LNCAP (cell line): ENCODE measurements at regions not wholly inside any gene's neighbourhood (a gene's known extent, or its start where the extent isn't known, plus 50 kb on each side); places are given as distances from the start of the nearest gene placed in this dataset.

Experiments
- TF ChIP-seq, protein P1 (sequence below): fragments of 450-650 bp; IDR thresholded peaks from 2 replicates; pipeline ENCODE4 v1.5.1; 2017; ENCODE audit warnings: mild to moderate bottlenecking

DNA sequence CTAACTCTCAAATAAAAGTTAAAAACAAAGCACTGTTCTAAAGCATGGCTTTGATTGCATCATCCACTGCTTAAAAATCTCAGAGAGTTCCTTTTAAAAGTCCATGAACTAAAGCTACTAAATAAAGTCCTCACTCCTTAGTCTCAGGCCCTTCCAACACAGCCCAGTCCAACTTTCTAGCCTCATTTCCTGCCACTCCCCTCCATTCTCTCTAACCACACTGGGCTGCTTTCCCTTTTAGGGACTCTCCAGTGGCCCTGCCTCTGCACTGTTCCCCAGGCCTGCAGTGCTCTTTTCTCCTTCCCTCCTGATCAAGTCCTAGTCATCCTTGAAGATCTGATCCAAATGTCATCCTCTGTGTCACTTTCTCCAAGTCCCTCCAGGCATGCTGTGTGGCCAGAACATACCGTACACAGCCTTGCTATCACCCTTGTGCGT lies 56.9 kb upstream of the PPP1R3C start:
- TF ChIP-seq, protein P1, sequence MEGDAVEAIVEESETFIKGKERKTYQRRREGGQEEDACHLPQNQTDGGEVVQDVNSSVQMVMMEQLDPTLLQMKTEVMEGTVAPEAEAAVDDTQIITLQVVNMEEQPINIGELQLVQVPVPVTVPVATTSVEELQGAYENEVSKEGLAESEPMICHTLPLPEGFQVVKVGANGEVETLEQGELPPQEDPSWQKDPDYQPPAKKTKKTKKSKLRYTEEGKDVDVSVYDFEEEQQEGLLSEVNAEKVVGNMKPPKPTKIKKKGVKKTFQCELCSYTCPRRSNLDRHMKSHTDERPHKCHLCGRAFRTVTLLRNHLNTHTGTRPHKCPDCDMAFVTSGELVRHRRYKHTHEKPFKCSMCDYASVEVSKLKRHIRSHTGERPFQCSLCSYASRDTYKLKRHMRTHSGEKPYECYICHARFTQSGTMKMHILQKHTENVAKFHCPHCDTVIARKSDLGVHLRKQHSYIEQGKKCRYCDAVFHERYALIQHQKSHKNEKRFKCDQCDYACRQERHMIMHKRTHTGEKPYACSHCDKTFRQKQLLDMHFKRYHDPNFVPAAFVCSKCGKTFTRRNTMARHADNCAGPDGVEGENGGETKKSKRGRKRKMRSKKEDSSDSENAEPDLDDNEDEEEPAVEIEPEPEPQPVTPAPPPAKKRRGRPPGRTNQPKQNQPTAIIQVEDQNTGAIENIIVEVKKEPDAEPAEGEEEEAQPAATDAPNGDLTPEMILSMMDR, result no peak

DNA sequence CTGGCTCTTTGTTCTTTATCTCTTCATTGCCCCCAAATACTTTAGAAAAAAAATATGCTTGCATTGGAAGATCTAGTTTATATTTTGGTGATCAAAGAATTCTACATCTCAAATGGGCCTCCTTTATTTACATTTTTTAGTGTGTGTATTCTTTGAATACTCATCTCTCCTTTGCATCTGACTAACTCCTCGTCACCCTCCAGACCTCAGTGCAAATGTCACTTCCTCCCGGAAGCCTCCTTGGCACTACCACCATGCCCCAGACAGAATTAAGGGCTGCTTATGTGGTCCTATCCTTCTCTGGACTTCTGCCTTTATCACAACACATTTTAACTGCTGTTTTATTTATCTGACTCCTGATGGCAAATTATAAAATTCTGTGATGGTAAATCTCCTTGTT lies 52.0 kb upstream of the PPP1R3C start:
- TF ChIP-seq, protein P1, result no peak

GRCh38 chr10:91683975-91684374 lies 51.1 kb upstream of the PPP1R3C start:
- TF ChIP-seq, protein P1, result no peak

- TF ChIP-seq, protein P1, result no peak
These were observed 50.0 kb upstream of the PPP1R3C start for GRCh38 chr10:91682912-91683311.
